Panc1 (cell line): ENCODE measurements at regions not wholly inside any gene's neighbourhood (a gene's known extent, or its start where the extent isn't known, plus 50 kb on each side); places are given as distances from the start of the nearest gene placed in this dataset.

Experiments used
- ATAC-seq: fragments of 200-7000 bp; cut with Tn5 transposase; 2 replicates; pipeline ENCODE4 v1.9.1; 2020; ENCODE audit warnings: mild to moderate bottlenecking, moderate library complexity
- BruUV-seq: library from RNA; stranded (reverse); fragments of 400-500 nt; replicated peaks from 2 replicates; lab custom pipeline; 2021; lab: Mats Ljungman, UMichigan
- CTCF ChIA-PET: fragments of 300-600 bp; sonication (Branson Sonifier 250); formaldehyde crosslinking; loops from one replicate; lab custom pipeline; 2022; ENCODE audit warnings: antibody characterized with exemption; lab: Charles Lee
- POLR2A ChIA-PET: fragments of 300-600 bp; sonication (Branson Sonifier 250); formaldehyde crosslinking; loops from one replicate; lab custom pipeline; 2022; ENCODE audit warnings: antibody characterized with exemption; lab: Charles Lee
- DNase-seq: peaks from one replicate; pipeline ENCODE4 v3.0.0-alpha.2; 2010; ENCODE audit warnings: low read depth, low spot score
- H3K27ac ChIP-seq: 2 replicates; pipeline ENCODE4 v1.5.1; 2011; ENCODE audit warnings: mild to moderate bottlenecking, low read length, inconsistent platforms
- H3K27me3 ChIP-seq: fragments of 200-500 bp; sonication (Bioruptor generic); 2 replicates; pipeline ENCODE4 v1.6.0; 2014; ENCODE audit warnings: low read length, inconsistent platforms; ENCODE audit not compliant: control insufficient read depth, insufficient read depth
- H3K36me3 ChIP-seq: fragments of 200-500 bp; sonication (Bioruptor generic); 2 replicates; pipeline ENCODE4 v1.5.1; 2014; ENCODE audit warnings: inconsistent platforms, mild to moderate bottlenecking, low read length, moderate library complexity; ENCODE audit not compliant: control insufficient read depth, insufficient read depth
- H3K4me1 ChIP-seq: 2 replicates; pipeline ENCODE4 v1.5.1; 2011; ENCODE audit warnings: inconsistent platforms, mild to moderate bottlenecking, low read length, moderate library complexity; ENCODE audit not compliant: control insufficient read depth, insufficient read depth
- H3K4me3 ChIP-seq, 2 experiments: 2 replicates each; pipeline ENCODE4 v1.5.1; 2011 to 2012; ENCODE audit warnings: low read depth in 2 of 2, low read length in 2 of 2, mild to moderate bottlenecking in 2 of 2, inconsistent platforms in 1 of 2, moderate library complexity in 1 of 2
- H3K9me3 ChIP-seq: fragments of 200-500 bp; sonication (Bioruptor generic); 2 replicates; pipeline ENCODE4 v1.5.1; 2014; ENCODE audit warnings: low read depth, mild to moderate bottlenecking, inconsistent platforms, low read length, moderate library complexity; ENCODE audit not compliant: control insufficient read depth, insufficient read depth
- POLR2AphosphoS5 ChIP-seq: IDR thresholded peaks from 2 replicates; pipeline ENCODE4 v1.6.1; 2012; ENCODE audit warnings: mild to moderate bottlenecking, low read depth, low read length, moderate library complexity
- SIN3A ChIP-seq: IDR thresholded peaks from 2 replicates; pipeline ENCODE4 v1.6.1; 2012; ENCODE audit warnings: low read depth, mild to moderate bottlenecking, low read length, moderate library complexity, borderline replicate concordance; ENCODE audit not compliant: insufficient read depth
- TCF7L2 ChIP-seq: IDR thresholded peaks from 2 replicates; pipeline ENCODE4 v1.6.1; 2011; ENCODE audit warnings: mild to moderate bottlenecking, low read depth, low read length, inconsistent platforms
- in situ Hi-C: cut with HindIII; loops from 2 replicates; pipeline ENCODE4 v1.10.0; 2016; ENCODE audit warnings: low sequenced_read_pairs, low pct_unique_long_range_greater_than_20kb
- intact Hi-C: fragments of 100-400 bp; cut with micrococcal nuclease; formaldehyde crosslinking; loops from one replicate; pipeline ENCODE4 v1.10.0; 2022; ENCODE audit not compliant: unreplicated experiment
- TF ChIP-seq, protein P1 (sequence below), 2 experiments: IDR thresholded peaks; 2 replicates each; pipeline ENCODE4 v1.6.1; 2011 to 2012; ENCODE audit warnings: low read depth in 2 of 2, control low read depth in 1 of 2, low read length in 1 of 2, mild to moderate bottlenecking in 1 of 2, moderate library complexity in 1 of 2; ENCODE audit not compliant: insufficient read depth in 1 of 2
- TF ChIP-seq, protein P2 (sequence below): fragments of 450-650 bp; IDR thresholded peaks from 2 replicates; pipeline ENCODE4 v1.5.1; 2017; ENCODE audit warnings: mild to moderate bottlenecking

DNA sequence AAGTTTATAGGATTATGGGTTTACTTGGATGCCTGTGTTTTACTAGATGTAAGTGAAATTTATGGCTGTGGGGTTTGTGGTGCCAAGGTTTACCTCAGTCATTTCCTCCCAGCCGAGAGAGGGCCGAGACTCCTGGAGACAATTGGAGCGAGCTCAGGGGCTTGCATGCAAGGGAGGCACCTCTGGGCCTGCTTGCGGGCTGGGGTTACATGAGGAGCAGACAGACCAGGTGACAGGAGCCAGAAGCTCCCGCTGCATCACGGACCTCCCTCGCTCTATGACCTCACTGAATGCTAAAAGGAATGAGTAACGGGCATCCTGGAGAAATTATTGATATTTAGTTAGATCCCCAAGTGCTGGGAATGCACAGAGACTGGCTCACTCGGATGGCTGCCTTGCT, 275.2 kb upstream of the KIRREL3 start:
- no TSS peak for BruUV-seq
- intact Hi-C loops, result no loop called here
- in situ Hi-C loops, result no loop called here
- no peaks in the 10 kb centered on the region for H3K27me3 ChIP-seq
- no peak for ATAC-seq
- no peak overlapping the region for H3K27ac ChIP-seq
- POLR2A ChIA-PET, result no interaction called here
- TF ChIP-seq POLR2AphosphoS5 (no peak), TCF7L2 (no peak), SIN3A (no peak)
- TF ChIP-seq, protein P1, sequence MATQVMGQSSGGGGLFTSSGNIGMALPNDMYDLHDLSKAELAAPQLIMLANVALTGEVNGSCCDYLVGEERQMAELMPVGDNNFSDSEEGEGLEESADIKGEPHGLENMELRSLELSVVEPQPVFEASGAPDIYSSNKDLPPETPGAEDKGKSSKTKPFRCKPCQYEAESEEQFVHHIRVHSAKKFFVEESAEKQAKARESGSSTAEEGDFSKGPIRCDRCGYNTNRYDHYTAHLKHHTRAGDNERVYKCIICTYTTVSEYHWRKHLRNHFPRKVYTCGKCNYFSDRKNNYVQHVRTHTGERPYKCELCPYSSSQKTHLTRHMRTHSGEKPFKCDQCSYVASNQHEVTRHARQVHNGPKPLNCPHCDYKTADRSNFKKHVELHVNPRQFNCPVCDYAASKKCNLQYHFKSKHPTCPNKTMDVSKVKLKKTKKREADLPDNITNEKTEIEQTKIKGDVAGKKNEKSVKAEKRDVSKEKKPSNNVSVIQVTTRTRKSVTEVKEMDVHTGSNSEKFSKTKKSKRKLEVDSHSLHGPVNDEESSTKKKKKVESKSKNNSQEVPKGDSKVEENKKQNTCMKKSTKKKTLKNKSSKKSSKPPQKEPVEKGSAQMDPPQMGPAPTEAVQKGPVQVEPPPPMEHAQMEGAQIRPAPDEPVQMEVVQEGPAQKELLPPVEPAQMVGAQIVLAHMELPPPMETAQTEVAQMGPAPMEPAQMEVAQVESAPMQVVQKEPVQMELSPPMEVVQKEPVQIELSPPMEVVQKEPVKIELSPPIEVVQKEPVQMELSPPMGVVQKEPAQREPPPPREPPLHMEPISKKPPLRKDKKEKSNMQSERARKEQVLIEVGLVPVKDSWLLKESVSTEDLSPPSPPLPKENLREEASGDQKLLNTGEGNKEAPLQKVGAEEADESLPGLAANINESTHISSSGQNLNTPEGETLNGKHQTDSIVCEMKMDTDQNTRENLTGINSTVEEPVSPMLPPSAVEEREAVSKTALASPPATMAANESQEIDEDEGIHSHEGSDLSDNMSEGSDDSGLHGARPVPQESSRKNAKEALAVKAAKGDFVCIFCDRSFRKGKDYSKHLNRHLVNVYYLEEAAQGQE (IDR thresholded peaks at IDR 0.05; ENCODE audit: insufficient read depth in 1 of 2, low read depth in 2 of 2, low read length in 1 of 2), result no peak
- TF ChIP-seq, protein P2, sequence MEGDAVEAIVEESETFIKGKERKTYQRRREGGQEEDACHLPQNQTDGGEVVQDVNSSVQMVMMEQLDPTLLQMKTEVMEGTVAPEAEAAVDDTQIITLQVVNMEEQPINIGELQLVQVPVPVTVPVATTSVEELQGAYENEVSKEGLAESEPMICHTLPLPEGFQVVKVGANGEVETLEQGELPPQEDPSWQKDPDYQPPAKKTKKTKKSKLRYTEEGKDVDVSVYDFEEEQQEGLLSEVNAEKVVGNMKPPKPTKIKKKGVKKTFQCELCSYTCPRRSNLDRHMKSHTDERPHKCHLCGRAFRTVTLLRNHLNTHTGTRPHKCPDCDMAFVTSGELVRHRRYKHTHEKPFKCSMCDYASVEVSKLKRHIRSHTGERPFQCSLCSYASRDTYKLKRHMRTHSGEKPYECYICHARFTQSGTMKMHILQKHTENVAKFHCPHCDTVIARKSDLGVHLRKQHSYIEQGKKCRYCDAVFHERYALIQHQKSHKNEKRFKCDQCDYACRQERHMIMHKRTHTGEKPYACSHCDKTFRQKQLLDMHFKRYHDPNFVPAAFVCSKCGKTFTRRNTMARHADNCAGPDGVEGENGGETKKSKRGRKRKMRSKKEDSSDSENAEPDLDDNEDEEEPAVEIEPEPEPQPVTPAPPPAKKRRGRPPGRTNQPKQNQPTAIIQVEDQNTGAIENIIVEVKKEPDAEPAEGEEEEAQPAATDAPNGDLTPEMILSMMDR, result no peak
- CTCF ChIA-PET, result no interaction called here
- no peaks in the 10 kb centered on the region for H3K9me3 ChIP-seq
- no peak overlapping the region for H3K4me3 ChIP-seq
- no peaks in the 10 kb centered on the region for H3K36me3 ChIP-seq
- H3K4me1 ChIP-seq, result no peaks in the 10 kb centered on the region
- DNase-seq, result no peak

DNA sequence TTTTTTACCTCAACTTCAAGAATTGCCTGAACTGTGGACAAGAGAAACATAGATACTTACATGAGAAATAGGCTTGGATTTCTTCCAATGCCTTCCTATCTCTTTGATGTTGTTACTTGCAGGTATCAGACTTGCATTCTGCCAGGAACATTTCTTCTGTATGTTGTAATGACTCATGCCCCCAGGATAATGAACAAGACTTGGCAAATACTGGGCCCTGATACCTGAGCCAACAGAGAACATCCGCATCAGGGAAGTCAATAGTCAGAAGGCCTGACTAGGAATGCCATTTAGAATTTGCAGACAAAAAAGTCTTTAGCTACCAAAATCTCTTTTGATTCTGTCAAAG, 273.7 kb upstream of the KIRREL3 start:
- no peak for ATAC-seq
- TF ChIP-seq, protein P2, result no peak
- no peak for TF ChIP-seq TCF7L2
- TF ChIP-seq, protein P1 (IDR thresholded peaks at IDR 0.05; ENCODE audit: insufficient read depth in 1 of 2, low read depth in 2 of 2, low read length in 1 of 2), result no peak
- no peak for TF ChIP-seq SIN3A
- no peak for TF ChIP-seq POLR2AphosphoS5
- in situ Hi-C loops, result no loop called here

More for the DNA sequence above, 273.7 kb upstream of the KIRREL3 start:
- no peaks in the 10 kb centered on the region for H3K9me3 ChIP-seq
- CTCF ChIA-PET, result interaction anchor here (0.7 kb wide), 1 partner anchor 23 kb away, joined by 6 read pairs; no protein-coding TSS in a partner anchor
- H3K27me3 ChIP-seq, result no peaks in the 10 kb centered on the region
- no peak for DNase-seq
- H3K4me1 ChIP-seq, result no peaks in the 10 kb centered on the region
- H3K4me3 ChIP-seq, result no peak overlapping the region
- POLR2A ChIA-PET, result no interaction called here
- H3K27ac ChIP-seq, result no peak overlapping the region
- no peaks in the 10 kb centered on the region for H3K36me3 ChIP-seq
- BruUV-seq, result no TSS peak
- intact Hi-C loops, result no loop called here
